Glomerular visceral epithelial cell (primary cell): ENCODE measurements at regions not wholly inside any gene's neighbourhood (a gene's known extent, or its start where the extent isn't known, plus 50 kb on each side); places are given as distances from the start of the nearest gene placed in this dataset.

Experiments
- DNase-seq: peaks from one replicate; pipeline ENCODE4 v3.0.0-alpha.2; 2016; ENCODE audit errors: extremely low spot score

GRCh38 chr2:163836167-163836566, 100.4 kb upstream of the FIGN start:
- DNase-seq = no peak

GRCh38 chr2:163834841-163835240, 99.0 kb upstream of the FIGN start:
- DNase-seq = no peak

- peak; percentile 15 for DNase-seq
Measured at GRCh38 chr2:163834221-163834620, 98.4 kb upstream of the FIGN start.

GRCh38 chr2:163828771-163829170, 93.0 kb upstream of the FIGN start:
- no peak for DNase-seq

GRCh38 chr2:163822033-163822432, 86.2 kb upstream of the FIGN start:
- no peak for DNase-seq

GRCh38 chr2:163812926-163813520, 77.2 kb upstream of the FIGN start:
- peak; percentile 49 for DNase-seq

- no peak for DNase-seq
Measured at GRCh38 chr2:163808406-163808805, 72.6 kb upstream of the FIGN start.

GRCh38 chr2:163802284-163802683, 66.5 kb upstream of the FIGN start:
- DNase-seq = no peak

- DNase-seq = no peak
Measured at GRCh38 chr2:163801486-163801885, 65.7 kb upstream of the FIGN start.

- DNase-seq = peak; percentile 63
Measured at GRCh38 chr2:163800951-163801381, 65.2 kb upstream of the FIGN start.

GRCh38 chr2:163799807-163800206, 64.0 kb upstream of the FIGN start:
- DNase-seq = no peak

GRCh38 chr2:163794635-163795034, 58.8 kb upstream of the FIGN start:
- DNase-seq = peak; percentile 26
